PC-9 (cell line): ENCODE measurements at regions not wholly inside any gene's neighbourhood (a gene's known extent, or its start where the extent isn't known, plus 50 kb on each side); places are given as distances from the start of the nearest gene placed in this dataset.
"Not testable (repeated sequence)": the region's sequence is repeated elsewhere in the genome, so short reads cannot be mapped to it uniquely, and the experiment has no call there.

Source experiments
- BruUV-seq: library from RNA; stranded (reverse); fragments of 400-500 nt; replicated peaks from 2 replicates; lab custom pipeline; 2021; lab: Mats Ljungman, UMichigan
- CTCF ChIA-PET: fragments of 300-600 bp; sonication (Branson Sonifier 250); formaldehyde crosslinking; loops from one replicate; lab custom pipeline; 2022; ENCODE audit warnings: antibody characterized with exemption; lab: Charles Lee
- POLR2A ChIA-PET: fragments of 300-600 bp; sonication (Branson Sonifier 250); formaldehyde crosslinking; loops from one replicate; lab custom pipeline; 2022; ENCODE audit warnings: antibody characterized with exemption; ENCODE audit not compliant: unreplicated experiment; lab: Charles Lee
- DNase-seq, 2 experiments: peaks; one replicate each; pipeline versions ENCODE4 v3.0.0 to v3.0.0-alpha.2; 2015 to 2022; ENCODE audit warnings: mixed read lengths in 1 of 2
- H2AFZ ChIP-seq: fragments of 200-600 bp; sonication (generic); 2 replicates; pipeline ENCODE4 v1.8.1; 2017; ENCODE audit warnings: antibody characterized with exemption
- H3F3A ChIP-seq: fragments of 200-600 bp; sonication (generic); 2 replicates; pipeline ENCODE4 v1.8.1; 2017; ENCODE audit warnings: antibody characterized with exemption, mild to moderate bottlenecking, low read depth; ENCODE audit not compliant: insufficient read depth
- H3K27ac ChIP-seq: fragments of 200-600 bp; sonication (generic); 2 replicates; pipeline ENCODE4 v1.6.1; 2016; ENCODE audit warnings: mixed run types
- H3K27me3 ChIP-seq: fragments of 200-600 bp; sonication (generic); 2 replicates; pipeline ENCODE4 v1.6.1; 2016; ENCODE audit warnings: low read depth, mixed run types; ENCODE audit not compliant: insufficient read depth
- H3K36me3 ChIP-seq: fragments of 200-600 bp; sonication (generic); 2 replicates; pipeline ENCODE4 v1.6.1; 2016; ENCODE audit warnings: low read depth, mixed run types
- H3K4me1 ChIP-seq: fragments of 200-600 bp; sonication (generic); replicated peaks from 2 replicates; pipeline ENCODE4 v1.6.1; 2016; ENCODE audit warnings: mixed run types; ENCODE audit not compliant: insufficient read depth
- H3K4me2 ChIP-seq: fragments of 200-600 bp; sonication (generic); 2 replicates; pipeline ENCODE4 v1.6.1; 2017; ENCODE audit warnings: mixed run types
- H3K4me3 ChIP-seq: fragments of 200-600 bp; sonication (generic); 2 replicates; pipeline ENCODE4 v1.6.1; 2016; ENCODE audit warnings: mixed run types
- H3K79me2 ChIP-seq: fragments of 200-600 bp; sonication (generic); 2 replicates; pipeline ENCODE4 v1.6.1; 2017; ENCODE audit warnings: low read depth, mixed run types
- H3K9me2 ChIP-seq: fragments of 200-600 bp; sonication (generic); 2 replicates; pipeline ENCODE4 v1.8.1; 2017; ENCODE audit warnings: mild to moderate bottlenecking; ENCODE audit not compliant: insufficient read depth
- H3K9me3 ChIP-seq: fragments of 200-600 bp; sonication (generic); 2 replicates; pipeline ENCODE4 v1.8.1; 2016; ENCODE audit warnings: low read depth; ENCODE audit not compliant: insufficient read depth
- H4K20me1 ChIP-seq: fragments of 200-600 bp; sonication (generic); 2 replicates; pipeline ENCODE4 v1.8.1; 2017; ENCODE audit not compliant: insufficient read depth
- EZH2 ChIP-seq: fragments of 200-600 bp; sonication (generic); IDR thresholded peaks from 2 replicates; pipeline ENCODE4 v1.8.0; 2017; ENCODE audit warnings: antibody characterized with exemption, low read depth
- intact Hi-C: fragments of 100-400 bp; cut with micrococcal nuclease; formaldehyde crosslinking; loops from one replicate; pipeline ENCODE4 v1.10.0; 2022; ENCODE audit not compliant: unreplicated experiment
- TF ChIP-seq, protein P1 (sequence below): fragments of 200-600 bp; sonication (generic); conservative IDR thresholded peaks from 2 replicates; pipeline ENCODE4 v1.6.1; 2017; ENCODE audit warnings: mixed run types, antibody characterized with exemption, mild to moderate bottlenecking, moderate library complexity

- ChIA-PET POLR2A (no interaction called here), CTCF (no interaction called here)
- Histone ChIP-seq H2AFZ (no peak overlapping the region), H3K4me1 (no peaks in the 10 kb centered on the region), H3K4me3 (no peak overlapping the region), H3K4me2 (no peak overlapping the region), H3F3A (no peaks in the 10 kb centered on the region), H3K27ac (no peak overlapping the region), H3K79me2 (no peaks in the 10 kb centered on the region), H3K9me3 (no peaks in the 10 kb centered on the region), H3K9me2 (no peaks in the 10 kb centered on the region), H4K20me1 (no peaks in the 10 kb centered on the region), H3K27me3 (peaks cover 62% of the 10 kb centered on the region), H3K36me3 (no peaks in the 10 kb centered on the region)
- intact Hi-C loops, result no loop called here
- DNase-seq, result no peak
- no TSS peak for BruUV-seq
- TF ChIP-seq, protein P1, sequence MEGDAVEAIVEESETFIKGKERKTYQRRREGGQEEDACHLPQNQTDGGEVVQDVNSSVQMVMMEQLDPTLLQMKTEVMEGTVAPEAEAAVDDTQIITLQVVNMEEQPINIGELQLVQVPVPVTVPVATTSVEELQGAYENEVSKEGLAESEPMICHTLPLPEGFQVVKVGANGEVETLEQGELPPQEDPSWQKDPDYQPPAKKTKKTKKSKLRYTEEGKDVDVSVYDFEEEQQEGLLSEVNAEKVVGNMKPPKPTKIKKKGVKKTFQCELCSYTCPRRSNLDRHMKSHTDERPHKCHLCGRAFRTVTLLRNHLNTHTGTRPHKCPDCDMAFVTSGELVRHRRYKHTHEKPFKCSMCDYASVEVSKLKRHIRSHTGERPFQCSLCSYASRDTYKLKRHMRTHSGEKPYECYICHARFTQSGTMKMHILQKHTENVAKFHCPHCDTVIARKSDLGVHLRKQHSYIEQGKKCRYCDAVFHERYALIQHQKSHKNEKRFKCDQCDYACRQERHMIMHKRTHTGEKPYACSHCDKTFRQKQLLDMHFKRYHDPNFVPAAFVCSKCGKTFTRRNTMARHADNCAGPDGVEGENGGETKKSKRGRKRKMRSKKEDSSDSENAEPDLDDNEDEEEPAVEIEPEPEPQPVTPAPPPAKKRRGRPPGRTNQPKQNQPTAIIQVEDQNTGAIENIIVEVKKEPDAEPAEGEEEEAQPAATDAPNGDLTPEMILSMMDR, result no peak
- no peak for TF ChIP-seq EZH2
Observed at GRCh38 chr12:131230340-131231031, 276.8 kb downstream of the ADGRD1 start.

GRCh38 chr12:131231032-131231980, 277.6 kb downstream of the ADGRD1 start:
- no TSS peak for BruUV-seq
- CTCF ChIA-PET, result no interaction called here
- H3K79me2 ChIP-seq, result no peaks in the 10 kb centered on the region

GRCh38 chr12:131232036-131232435, 278.3 kb downstream of the ADGRD1 start:
- H3K4me1 ChIP-seq, result no peaks in the 10 kb centered on the region
- intact Hi-C loops, result no loop called here
- no peaks in the 10 kb centered on the region for H3F3A ChIP-seq
- H3K79me2 ChIP-seq, result no peaks in the 10 kb centered on the region
- H3K27me3 ChIP-seq, result peaks cover 69% of the 10 kb centered on the region
- no peaks in the 10 kb centered on the region for H4K20me1 ChIP-seq
- no peak for DNase-seq
- CTCF ChIA-PET, result no interaction called here
- H2AFZ ChIP-seq, result no peak overlapping the region
- H3K4me2 ChIP-seq, result no peak overlapping the region
- TF ChIP-seq, protein P1, result no peak
- no peak for TF ChIP-seq EZH2
- no peaks in the 10 kb centered on the region for H3K9me2 ChIP-seq
- no peak overlapping the region for H3K27ac ChIP-seq
- H3K4me3 ChIP-seq, result no peak overlapping the region
- H3K9me3 ChIP-seq, result no peaks in the 10 kb centered on the region
- POLR2A ChIA-PET, result no interaction called here
- BruUV-seq, result no TSS peak
- H3K36me3 ChIP-seq, result no peaks in the 10 kb centered on the region

More at GRCh38 chr12:131231032-131231980, 277.6 kb downstream of the ADGRD1 start:
- Histone ChIP-seq H3K27me3 (peaks cover 65% of the 10 kb centered on the region), H3K4me1 (no peaks in the 10 kb centered on the region), H3K9me3 (no peaks in the 10 kb centered on the region), H3K9me2 (no peaks in the 10 kb centered on the region), H3F3A (no peaks in the 10 kb centered on the region), H2AFZ (no peak overlapping the region), H4K20me1 (no peaks in the 10 kb centered on the region), H3K36me3 (no peaks in the 10 kb centered on the region), H3K4me2 (no peak overlapping the region), H3K4me3 (no peak overlapping the region), H3K27ac (no peak overlapping the region)
- DNase-seq, result no peak
- no peak for TF ChIP-seq EZH2
- TF ChIP-seq, protein P1, result no peak
- POLR2A ChIA-PET, result no interaction called here
- intact Hi-C loops, result no loop called here

DNA sequence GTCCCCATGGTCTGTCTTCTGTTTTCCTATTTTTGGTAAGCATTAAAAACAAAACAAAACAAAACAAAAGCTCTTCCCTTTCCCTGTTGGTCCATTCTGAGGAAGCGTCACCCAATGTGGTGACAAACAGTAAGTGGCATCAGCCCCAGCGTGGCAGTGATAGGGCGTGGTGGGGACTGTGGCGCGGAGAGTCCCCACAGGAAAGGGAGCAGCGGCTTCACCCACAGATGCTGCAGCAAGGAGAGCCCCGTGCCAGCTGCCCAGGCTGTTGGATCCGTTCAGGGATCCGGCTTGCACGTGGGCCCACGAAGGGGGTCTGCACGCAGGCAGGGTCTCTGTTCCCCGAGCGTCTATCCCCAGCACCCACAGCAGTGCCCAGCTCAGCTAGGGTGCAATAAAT, 279.2 kb downstream of the ADGRD1 start:
- peaks cover 69% of the 10 kb centered on the region for H3K27me3 ChIP-seq
- H4K20me1 ChIP-seq, H3K9me3 ChIP-seq, H3K4me2 ChIP-seq, H3K79me2 ChIP-seq, DNase-seq, POLR2A ChIA-PET, H3K4me1 ChIP-seq, intact Hi-C loops, H3F3A ChIP-seq, H3K27ac ChIP-seq, CTCF ChIA-PET, BruUV-seq, H2AFZ ChIP-seq, H3K4me3 ChIP-seq, H3K9me2 ChIP-seq, H3K36me3 ChIP-seq: not testable (repeated sequence)
